Tibial nerve (tissue), 3 donors: ENCODE measurements at regions not wholly inside any gene's neighbourhood (a gene's known extent, or its start where the extent isn't known, plus 50 kb on each side); places are given as distances from the start of the nearest gene placed in this dataset.
"Not testable (repeated sequence)": the region's sequence is repeated elsewhere in the genome, so short reads cannot be mapped to it uniquely, and the experiment has no call there.

Experiments
- POLR2A ChIP-seq, 2 donors: fragments of 450-650 bp; IDR thresholded peaks; one replicate each; pipeline ENCODE4 v1.6.1; 2017; ENCODE audit warnings: antibody characterized with exemption in 2 of 2, mild to moderate bottlenecking in 2 of 2, moderate library complexity in 2 of 2
- TF ChIP-seq, protein P1 (sequence below), 5 experiments: fragments of 200-600 bp in 3 of 5; fragments of 450-650 bp in 2 of 5; sonication (generic) in 3 of 5; IDR thresholded peaks; one replicate each; pipeline ENCODE4 v1.5.1; 2016 to 2019; ENCODE audit warnings: antibody characterized with exemption in 5 of 5, mild to moderate bottlenecking in 3 of 5, moderate library complexity in 2 of 5

DNA sequence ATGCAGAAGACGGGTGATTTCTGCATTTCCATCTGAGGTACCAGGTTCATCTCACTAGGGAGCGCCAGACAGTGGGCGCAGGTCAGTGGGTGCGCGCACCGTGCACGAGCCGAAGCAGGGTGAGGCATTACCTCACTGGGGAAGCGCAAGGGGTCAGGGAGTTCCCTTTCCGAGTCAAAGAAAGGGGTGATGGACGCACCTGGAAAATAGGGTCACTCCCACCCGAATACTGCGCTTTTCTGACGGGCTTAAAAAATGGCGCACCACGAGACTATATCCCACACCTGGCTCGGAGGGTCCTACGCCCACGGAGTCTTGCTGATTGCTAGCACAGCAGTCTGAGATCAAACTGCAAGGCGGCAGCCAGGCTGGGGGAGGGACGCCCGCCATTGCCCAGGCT lies 1246.0 kb upstream of the PABPC4L start:
- not testable (repeated sequence) for TF ChIP-seq POLR2A (IDR thresholded peaks at IDR 0.05)
- TF ChIP-seq, protein P1, sequence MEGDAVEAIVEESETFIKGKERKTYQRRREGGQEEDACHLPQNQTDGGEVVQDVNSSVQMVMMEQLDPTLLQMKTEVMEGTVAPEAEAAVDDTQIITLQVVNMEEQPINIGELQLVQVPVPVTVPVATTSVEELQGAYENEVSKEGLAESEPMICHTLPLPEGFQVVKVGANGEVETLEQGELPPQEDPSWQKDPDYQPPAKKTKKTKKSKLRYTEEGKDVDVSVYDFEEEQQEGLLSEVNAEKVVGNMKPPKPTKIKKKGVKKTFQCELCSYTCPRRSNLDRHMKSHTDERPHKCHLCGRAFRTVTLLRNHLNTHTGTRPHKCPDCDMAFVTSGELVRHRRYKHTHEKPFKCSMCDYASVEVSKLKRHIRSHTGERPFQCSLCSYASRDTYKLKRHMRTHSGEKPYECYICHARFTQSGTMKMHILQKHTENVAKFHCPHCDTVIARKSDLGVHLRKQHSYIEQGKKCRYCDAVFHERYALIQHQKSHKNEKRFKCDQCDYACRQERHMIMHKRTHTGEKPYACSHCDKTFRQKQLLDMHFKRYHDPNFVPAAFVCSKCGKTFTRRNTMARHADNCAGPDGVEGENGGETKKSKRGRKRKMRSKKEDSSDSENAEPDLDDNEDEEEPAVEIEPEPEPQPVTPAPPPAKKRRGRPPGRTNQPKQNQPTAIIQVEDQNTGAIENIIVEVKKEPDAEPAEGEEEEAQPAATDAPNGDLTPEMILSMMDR (IDR thresholded peaks at IDR 0.05), result not testable (repeated sequence)
